ENCODE measurements at regions not wholly inside any gene's neighbourhood (a gene's known extent, or its start where the extent isn't known, plus 50 kb on each side); places are given as distances from the start of the nearest gene placed in this dataset.
A peak's percentile ranks its signal among the peaks of the same experiment; 100 is the strongest.

- TF ChIP-seq ASH2L (IDR thresholded peaks at IDR 0.05; ENCODE audit: borderline replicate concordance, low read depth), result no peak
- TF ChIP-seq ZNF592 (IDR thresholded peaks at IDR 0.05), result 0 out of 2 replicates have a peak, but pooled peaks have one; percentile 11
- no peak for TF ChIP-seq POLR2A (IDR thresholded peaks at IDR 0.05; ENCODE audit: low read depth, low read length)
- no peak for TF ChIP-seq SMAD1 (IDR thresholded peaks at IDR 0.05; ENCODE audit: low read depth, partially characterized antibody)
- TF ChIP-seq SIX5 (IDR thresholded peaks at IDR 0.05; ENCODE audit: low read depth, low read length, severe bottlenecking), result no peak
- TF ChIP-seq MLLT1 (IDR thresholded peaks at IDR 0.05), result no peak
- no peak for TF ChIP-seq CEBPB (IDR thresholded peaks at IDR 0.05; ENCODE audit: borderline replicate concordance in 1 of 2, low read depth in 2 of 2, low read length in 2 of 2)
- peak; percentile 46; the same call in 1 of the 2 replicates for TF ChIP-seq MTA2 (IDR thresholded peaks at IDR 0.05; ENCODE audit: low read depth)
- peak; percentile 69; the same call in 1 of the 2 replicates for TF ChIP-seq NR2F1 (conservative IDR thresholded peaks at IDR 0.05)
- no peak for TF ChIP-seq SIN3A (IDR thresholded peaks at IDR 0.05; ENCODE audit: low read depth, low read length)
- no peak for TF ChIP-seq CUX1 (IDR thresholded peaks at IDR 0.05; ENCODE audit: insufficient replicate concordance, low read depth, low read length)
- TF ChIP-seq NR2C1 (IDR thresholded peaks at IDR 0.05), result no peak
- no peak for TF ChIP-seq NR2C2 (IDR thresholded peaks at IDR 0.05; ENCODE audit: borderline replicate concordance, control insufficient read depth, insufficient read length, low read depth)
- no peak for TF ChIP-seq ZBTB11 (CRISPR knock-in tag; IDR thresholded peaks at IDR 0.05)
These were observed 309.3 kb upstream of the SEMA6A start (continued) for GRCh38 chr5:116883875-116884274.

Measured in GM12878 (cell line).